ENCODE measurements at regions not wholly inside any gene's neighbourhood (a gene's known extent, or its start where the extent isn't known, plus 50 kb on each side); places are given as distances from the start of the nearest gene placed in this dataset.

- DNase-seq, result no peak
These were observed 115.6 kb upstream of the FAM83B start for GRCh38 chr6:54730767-54731630.

GRCh38 chr6:54737247-54737646 is 109.3 kb upstream of the FAM83B start:
- DNase-seq (peak; percentile 21), ATAC-seq (peak; percentile 29)
- Histone ChIP-seq H3K36me3 (no peaks in the 10 kb centered on the region), H3K27me3 (no peaks in the 10 kb centered on the region), H3K4me1 (no peaks in the 10 kb centered on the region), H3K9me3 (no peaks in the 10 kb centered on the region), H3K27ac (no peak overlapping the region), H3K4me3 (no peak overlapping the region)
- no peak for TF ChIP-seq CTCF (IDR thresholded peaks at IDR 0.05)
- intact Hi-C loops (cut with DNase I), result no loop called here

More at GRCh38 chr6:54730767-54731630, 115.6 kb upstream of the FAM83B start:
- H3K4me1 ChIP-seq, result no peaks in the 10 kb centered on the region
- H3K4me3 ChIP-seq, result no peak overlapping the region
- intact Hi-C loops (cut with DNase I), result no loop called here
- no peak for TF ChIP-seq CTCF (IDR thresholded peaks at IDR 0.05)
- H3K9me3 ChIP-seq, result no peaks in the 10 kb centered on the region
- H3K27ac ChIP-seq, result no peak overlapping the region
- ATAC-seq, result no peak
- H3K36me3 ChIP-seq, result no peaks in the 10 kb centered on the region
- no peaks in the 10 kb centered on the region for H3K27me3 ChIP-seq

GRCh38 chr6:54747955-54748354 is 98.6 kb upstream of the FAM83B start:
- Histone ChIP-seq H3K9me3 (no peaks in the 10 kb centered on the region), H3K4me3 (no peak overlapping the region), H3K27me3 (no peaks in the 10 kb centered on the region), H3K4me1 (no peaks in the 10 kb centered on the region), H3K27ac (no peak overlapping the region), H3K36me3 (no peaks in the 10 kb centered on the region)
- intact Hi-C loops (cut with DNase I), result no loop called here
- ATAC-seq (no peak), DNase-seq (no peak)
- TF ChIP-seq CTCF (IDR thresholded peaks at IDR 0.05), result no peak

- H3K27ac ChIP-seq, result no peak overlapping the region
- intact Hi-C loops (cut with DNase I), result no loop called here
- TF ChIP-seq CTCF (IDR thresholded peaks at IDR 0.05), result no peak
These were observed 92.2 kb upstream of the FAM83B start for GRCh38 chr6:54754406-54754805.

GRCh38 chr6:54758340-54758739 is 88.2 kb upstream of the FAM83B start:
- no peaks in the 10 kb centered on the region for H3K9me3 ChIP-seq
- H3K36me3 ChIP-seq, result no peaks in the 10 kb centered on the region
- TF ChIP-seq CTCF (IDR thresholded peaks at IDR 0.05), result no peak

More at GRCh38 chr6:54754406-54754805, 92.2 kb upstream of the FAM83B start:
- H3K4me3 ChIP-seq, result no peak overlapping the region
- no peaks in the 10 kb centered on the region for H3K27me3 ChIP-seq
- no peaks in the 10 kb centered on the region for H3K36me3 ChIP-seq
- ATAC-seq (no peak), DNase-seq (no peak)
- H3K9me3 ChIP-seq, result no peaks in the 10 kb centered on the region
- no peaks in the 10 kb centered on the region for H3K4me1 ChIP-seq

More at GRCh38 chr6:54758340-54758739, 88.2 kb upstream of the FAM83B start:
- no peaks in the 10 kb centered on the region for H3K4me1 ChIP-seq
- intact Hi-C loops (cut with DNase I), result no loop called here
- no peak for DNase-seq
- no peak overlapping the region for H3K27ac ChIP-seq
- no peak overlapping the region for H3K4me3 ChIP-seq
- no peak for ATAC-seq
- no peaks in the 10 kb centered on the region for H3K27me3 ChIP-seq
